ENCODE measurements at regions not wholly inside any gene's neighbourhood (a gene's known extent, or its start where the extent isn't known, plus 50 kb on each side); places are given as distances from the start of the nearest gene placed in this dataset.
"Not testable (repeated sequence)": the region's sequence is repeated elsewhere in the genome, so short reads cannot be mapped to it uniquely, and the experiment has no call there.

DNA sequence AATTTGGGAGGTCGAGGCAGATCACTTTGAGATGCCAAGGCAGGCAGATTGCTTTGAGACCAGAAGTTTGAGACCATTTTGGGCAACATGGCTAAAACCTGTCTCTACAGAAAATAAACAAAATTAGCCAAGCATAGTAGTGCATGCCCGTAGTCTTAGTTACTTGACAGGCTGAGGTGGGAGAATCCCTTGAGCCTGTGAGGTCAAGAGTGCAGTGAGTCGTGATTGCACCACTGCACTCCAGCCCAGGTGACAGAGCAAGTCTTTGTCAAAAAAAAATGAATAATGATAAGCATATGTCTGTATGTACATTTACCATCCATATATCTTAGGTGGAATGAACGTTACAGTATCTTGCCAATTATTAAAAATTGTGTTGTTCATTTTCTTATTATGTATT lies 2447.7 kb downstream of the PCDH9 start:
- no peak for DNase-seq (ENCODE audit: low spot score)

DNA sequence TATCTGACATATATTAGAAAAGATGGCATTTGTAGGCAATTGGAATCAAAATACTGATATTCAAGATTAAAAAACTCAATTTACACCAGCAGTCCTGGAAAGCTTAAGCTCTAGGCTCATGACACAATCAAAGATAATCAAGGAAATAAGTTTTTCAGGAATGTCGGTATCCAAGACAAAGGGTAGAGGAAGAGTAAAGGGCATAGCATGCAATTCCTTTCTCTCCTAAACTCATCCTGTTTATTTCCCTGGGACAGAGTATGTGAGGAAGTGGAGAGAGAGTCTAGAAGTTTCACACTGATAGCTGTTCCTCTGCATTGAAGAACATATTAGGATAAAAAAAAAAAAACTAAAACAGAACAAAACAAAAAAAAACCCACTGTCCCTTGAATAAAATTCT lies 2452.1 kb downstream of the PCDH9 start:
- DNase-seq (ENCODE audit: low spot score), result no peak

DNA sequence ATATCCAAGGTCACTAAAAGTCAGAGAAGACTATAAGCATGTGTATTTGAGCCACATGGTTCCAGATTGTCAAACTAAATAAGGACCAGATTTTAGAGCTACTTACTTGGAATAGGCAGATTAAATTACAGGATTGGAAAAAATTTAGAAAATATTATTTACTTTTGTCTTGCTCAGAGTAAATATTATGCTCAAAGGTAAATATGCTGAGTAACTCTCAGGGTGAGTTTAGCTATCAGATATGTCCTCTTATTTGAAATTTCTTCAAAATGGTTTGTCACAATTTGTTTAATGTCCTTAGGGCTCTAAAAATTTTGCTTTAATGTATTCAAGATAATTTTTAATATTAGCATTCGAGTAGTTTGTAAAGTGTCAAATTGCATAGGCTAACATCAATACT lies 2455.2 kb downstream of the PCDH9 start:
- no peak for DNase-seq (ENCODE audit: low spot score)

DNA sequence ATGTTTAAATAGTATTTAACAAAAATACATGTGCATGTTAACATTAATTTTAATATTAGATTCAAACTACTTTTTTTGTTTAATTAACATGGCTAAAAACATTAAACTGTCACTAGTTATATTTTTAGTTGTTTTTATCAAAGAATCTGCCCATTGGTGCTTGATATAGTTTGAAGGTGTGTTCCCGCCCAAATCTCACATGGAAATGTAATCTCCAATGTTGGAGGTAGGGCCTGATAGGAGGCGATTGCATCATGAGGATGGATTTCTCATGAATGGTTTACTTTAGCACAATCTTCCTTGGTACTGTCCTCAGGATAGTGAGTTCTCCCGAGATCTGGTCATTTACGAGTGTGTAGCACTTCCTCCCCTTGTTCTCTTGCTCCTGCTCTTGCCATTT lies 2459.4 kb downstream of the PCDH9 start:
- DNase-seq (ENCODE audit: low spot score), result no peak

DNA sequence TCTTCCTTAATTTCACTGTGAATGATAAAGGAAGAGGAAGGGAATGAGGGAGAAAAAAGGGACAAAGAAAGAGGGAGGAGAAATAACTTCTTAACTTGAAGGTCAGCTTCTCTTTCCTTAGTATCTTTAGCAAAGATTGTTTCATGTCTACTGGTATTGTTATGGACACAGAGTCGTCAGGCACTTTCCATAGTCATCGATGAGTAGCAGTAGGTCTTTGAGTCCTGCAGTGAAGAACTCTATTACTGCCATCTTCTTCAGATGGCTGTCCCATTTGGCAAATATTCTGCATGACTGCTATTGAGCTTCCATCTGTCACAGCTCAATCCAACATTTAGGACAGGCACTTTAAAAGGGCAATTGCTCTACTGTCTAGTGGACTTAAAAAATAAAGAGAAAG lies 2463.1 kb downstream of the PCDH9 start:
- DNase-seq (ENCODE audit: low spot score), result no peak

DNA sequence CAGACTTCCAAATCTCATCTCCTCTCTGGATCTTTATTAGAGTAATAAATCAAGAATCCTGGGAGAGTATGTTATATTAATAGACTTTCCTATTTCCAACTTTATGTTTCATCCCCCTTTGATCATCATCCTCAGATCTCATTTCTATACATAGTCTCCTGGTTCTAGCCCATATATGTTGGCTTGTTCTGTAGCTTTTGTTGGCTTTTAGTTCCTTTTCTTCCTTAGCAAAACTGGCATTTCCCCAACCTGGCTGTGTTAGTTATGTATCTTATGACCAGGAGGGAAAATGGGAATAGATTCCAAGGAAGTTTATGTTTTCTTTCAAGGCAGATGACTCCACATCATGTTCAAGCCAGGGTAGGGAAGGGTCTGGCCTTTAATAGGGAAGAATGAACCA lies 2464.5 kb downstream of the PCDH9 start:
- no peak for DNase-seq (ENCODE audit: low spot score)

DNA sequence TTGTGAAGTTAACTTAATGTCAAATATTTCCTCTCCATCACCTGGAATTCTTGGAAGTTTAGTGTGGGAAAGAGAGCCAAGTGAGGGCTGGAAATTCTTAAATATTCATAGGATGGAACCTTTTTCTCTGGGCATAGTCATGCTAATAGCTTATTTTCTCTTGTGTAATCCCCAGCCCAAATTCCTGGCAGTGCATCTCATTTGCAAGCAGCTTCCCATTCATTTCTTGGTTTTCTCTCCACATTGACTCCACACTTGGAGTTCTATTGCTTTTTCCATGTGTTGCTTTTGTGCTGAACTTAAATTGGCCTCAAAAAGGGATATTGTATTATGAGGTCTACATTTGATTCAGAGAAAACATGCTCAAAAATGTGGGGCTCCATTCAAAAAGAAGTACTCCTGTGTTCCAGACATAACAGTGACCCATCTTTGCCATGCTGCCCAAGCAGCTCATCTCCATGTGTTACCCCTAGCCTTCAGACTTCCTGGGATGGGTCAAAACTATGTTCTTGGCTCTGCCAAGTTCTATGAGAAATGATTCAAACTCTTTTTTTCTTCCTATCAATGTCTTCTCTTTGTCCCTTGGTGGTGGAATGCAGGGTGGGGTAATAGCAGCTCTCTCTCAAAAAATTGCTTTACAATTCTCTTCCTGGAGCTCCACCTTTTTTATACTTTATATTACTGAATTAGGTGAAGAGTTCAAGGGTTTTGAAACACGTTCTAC lies 2471.5 kb downstream of the PCDH9 start:
- DNase-seq (ENCODE audit: low spot score), result no peak

DNA sequence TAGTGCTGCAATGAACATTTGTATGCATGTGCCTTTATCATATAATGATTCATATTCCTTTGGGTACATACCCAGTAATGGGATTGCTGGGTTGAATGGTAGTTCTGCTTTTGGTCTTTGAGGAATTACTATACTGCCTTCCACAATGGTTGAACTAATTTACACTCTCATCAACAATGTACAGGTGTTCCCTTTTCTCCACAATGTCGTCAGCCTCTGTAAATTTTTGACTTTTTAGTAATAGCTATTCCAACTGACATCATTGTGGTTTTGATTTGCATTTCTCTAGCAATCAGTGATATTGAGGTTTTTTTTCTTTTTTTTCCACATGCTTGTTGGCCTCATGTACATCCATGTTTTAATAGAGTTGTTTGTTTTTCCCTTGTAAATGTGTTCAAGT lies 2473.5 kb downstream of the PCDH9 start:
- DNase-seq (ENCODE audit: low spot score), result no peak

DNA sequence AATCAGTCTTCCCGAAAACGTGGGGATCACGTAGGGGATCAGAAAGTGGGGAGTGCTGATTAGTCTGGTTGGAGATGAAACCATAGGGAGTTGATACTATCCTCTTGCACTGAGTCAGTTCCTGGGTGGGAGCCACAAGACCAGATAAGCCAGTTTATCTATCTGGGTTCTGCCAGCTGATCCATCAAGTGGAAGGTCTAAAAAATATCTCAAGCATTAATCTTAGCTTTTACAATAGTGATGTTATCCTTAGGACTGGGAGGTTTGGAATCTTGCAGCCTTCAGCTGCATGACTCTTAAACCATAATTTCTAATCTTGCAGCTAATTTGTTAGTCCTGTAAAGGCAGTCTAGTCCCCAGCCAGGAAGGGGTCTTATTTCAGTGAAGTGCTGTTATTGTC lies 2474.2 kb downstream of the PCDH9 start:
- DNase-seq (ENCODE audit: low spot score), result no peak

DNA sequence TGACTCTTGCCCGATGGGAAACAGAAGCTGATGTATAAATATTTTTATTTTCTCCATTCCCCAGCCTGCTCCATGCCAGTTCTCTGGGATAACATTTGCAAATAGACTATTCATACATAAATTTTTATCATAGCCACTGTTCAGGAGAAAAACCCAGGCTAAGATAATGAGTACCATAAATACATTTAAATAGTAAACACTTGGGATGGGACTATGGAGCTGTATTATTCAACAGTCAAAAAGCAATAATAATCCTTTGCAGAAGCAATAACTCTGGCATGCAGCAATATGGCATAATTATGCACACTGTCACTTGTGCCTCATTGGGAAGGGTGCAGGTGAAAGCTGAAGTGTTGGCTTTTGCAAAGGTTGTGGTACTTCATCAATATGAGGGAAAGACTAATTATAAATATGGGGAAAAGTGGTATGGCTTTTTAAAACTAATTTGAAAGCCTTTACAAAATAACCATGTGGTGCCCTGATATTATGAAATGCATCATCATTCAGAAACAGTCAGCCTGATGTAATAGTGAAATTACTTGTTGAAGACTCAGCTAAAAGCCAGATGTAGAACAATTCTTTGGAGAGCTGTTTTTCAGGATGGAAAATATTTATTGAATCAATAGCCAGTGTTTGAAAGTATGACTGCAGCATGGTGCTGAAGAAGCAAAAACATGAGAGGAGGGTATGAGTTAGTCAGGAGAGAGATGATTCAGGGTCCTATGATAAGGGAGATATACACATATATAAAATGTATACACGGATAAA lies 2476.7 kb downstream of the PCDH9 start:
- no peak for DNase-seq (ENCODE audit: low spot score)

DNA sequence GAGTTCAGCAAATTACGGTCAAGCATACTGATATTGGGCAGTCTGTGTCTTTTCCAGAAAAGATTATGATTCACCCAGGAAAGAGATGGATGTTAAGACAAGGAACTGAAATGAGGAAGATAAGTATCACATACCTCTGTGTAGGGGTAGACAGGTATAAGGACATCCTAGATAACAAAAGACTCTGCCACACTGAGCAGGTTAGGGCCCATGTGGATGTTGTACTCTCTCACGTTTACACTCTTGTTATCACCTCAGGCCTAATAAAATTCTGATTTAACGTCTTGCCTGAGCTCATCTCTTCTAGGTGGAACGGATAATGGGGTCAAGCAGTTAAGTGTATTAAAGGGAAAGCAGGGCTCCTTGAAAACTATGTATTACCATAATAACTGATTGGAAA lies 2480.8 kb downstream of the PCDH9 start:
- DNase-seq (ENCODE audit: low spot score), result no peak

DNA sequence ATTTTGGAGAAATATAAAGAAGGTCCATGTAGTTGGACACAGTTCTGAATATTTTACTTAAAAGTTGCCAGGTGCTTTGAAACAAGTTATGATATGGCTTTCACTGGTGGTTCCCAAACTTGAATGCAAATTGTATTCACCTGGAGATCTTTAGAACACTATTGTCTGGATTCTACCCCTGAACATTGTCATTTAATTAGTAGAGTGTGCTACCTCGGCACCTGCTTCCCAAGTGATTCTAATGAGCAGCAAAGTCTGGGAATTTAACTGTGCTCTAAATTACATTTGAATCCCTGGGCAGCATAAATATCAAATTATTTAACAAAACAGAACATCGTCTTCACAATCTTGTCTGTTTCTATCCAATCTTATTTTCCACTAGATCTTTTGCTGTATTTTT lies 2483.3 kb downstream of the PCDH9 start:
- no peak for DNase-seq (ENCODE audit: low spot score)

DNA sequence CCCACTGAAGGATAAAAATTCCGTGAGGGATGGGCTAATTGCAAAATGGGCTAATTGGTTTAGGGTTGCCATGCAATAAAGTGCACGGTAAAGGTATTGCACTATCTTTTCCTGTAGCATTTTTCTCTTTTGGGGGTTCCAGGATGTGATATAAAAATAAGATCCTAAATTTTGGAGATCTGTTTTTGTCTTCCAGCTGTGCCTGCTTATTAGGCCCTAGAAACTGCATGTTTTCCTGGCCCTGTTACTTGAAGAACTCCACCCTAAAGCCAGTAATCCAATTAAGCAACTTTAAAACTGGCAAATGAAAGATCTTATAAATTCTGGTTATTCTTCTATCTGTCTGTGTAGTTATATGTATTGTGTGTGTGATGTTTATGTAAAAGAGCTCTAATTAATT lies 2489.6 kb downstream of the PCDH9 start:
- no peak for DNase-seq (ENCODE audit: low spot score)

DNA sequence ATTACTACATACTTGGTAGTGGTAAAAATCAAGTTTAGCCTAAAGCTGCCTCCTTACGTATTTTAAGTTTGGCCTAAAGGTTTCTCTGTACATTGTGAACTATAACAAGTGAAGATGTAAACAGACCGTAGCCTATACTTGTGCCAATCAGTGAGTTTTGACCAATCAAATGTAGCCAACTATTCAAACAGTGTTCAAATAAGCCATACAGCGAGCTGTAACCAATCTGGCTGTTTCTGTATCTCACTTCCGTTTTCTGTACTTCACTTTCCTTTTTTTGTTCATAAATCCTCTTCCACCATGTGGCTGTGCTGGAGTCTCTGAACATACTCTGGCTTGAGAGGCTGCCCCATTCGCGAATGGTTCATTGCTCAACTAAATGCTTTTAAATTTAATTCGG lies 2504.6 kb downstream of the PCDH9 start:
- DNase-seq (ENCODE audit: low spot score), result no peak

DNA sequence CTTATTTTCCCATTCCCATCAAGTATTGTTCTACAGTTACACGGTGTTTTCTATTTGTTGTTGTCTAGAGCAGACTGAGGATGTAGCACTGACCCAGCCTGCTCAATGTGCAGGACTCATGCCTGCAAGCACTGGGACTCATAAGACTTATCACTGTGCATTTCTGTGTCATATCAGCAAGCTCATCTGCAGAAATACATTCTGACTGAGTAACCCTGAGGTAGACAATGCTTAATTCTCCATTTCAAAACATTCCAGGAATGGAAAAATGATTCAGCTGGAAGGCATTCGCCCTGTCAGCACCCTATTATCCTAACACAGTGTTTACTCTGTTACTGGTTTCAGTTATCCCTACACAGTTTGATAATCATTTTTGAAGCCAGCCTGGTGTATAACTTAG lies 2506.4 kb downstream of the PCDH9 start:
- no peak for DNase-seq (ENCODE audit: low spot score)

DNA sequence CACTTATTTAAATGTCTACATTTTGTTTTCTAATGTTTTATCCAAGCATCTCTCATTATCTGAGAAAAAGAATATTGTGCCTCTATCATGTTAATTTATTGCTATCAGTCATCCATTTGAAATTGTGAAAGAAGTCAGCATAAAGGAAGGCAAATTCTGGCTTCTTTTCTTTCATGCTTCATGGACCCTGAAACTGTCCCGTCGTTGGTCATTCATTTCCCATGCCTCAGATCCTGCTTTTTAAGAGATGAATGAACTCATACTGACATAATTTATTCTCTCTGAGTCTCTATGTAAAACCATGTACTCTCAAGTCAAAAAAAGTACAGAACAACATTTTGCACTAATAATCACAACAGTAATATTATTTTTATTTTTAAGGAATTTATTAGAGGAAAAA lies 2512.0 kb downstream of the PCDH9 start:
- no peak for DNase-seq (ENCODE audit: low spot score)

DNA sequence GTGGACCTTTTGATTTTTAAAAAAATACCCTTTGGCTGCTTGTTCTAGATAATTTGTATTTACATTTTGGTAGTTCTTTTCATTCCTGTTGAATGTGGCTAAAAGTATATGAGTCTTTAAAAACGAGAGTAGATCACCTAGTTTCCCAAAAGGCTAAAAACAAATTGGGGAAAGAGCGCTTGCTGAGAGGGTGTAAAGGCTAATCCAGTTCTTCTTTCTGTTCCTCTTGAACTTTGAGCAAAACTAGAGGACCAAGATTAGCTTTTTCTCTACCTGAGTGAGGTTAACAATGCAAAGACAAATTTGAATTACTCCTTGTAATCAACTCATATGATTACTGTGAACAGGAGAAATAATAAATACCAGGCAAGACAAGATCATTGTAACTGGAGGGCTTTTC lies 2513.2 kb downstream of the PCDH9 start:
- no peak for DNase-seq (ENCODE audit: low spot score)

DNA sequence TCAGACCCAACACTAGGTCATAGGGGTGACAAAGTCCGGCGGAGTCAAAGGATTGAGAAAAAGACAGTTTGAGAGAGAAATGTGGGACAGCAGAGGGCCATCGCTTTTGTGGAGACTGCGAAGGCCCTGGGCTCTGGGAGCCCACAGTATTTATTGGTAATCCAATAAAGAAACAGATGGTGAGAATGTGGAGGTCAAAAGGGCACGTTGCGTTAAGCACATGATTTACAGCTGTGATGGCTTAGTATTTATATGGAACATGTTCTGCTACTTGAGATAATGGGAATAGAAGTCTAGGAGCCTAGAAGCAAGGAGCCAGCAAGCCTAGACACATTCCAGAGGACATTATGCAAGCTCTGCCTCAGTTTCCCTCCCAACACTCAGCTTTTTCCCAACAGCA lies 2521.1 kb downstream of the PCDH9 start:
- no peak for DNase-seq (ENCODE audit: low spot score)

DNA sequence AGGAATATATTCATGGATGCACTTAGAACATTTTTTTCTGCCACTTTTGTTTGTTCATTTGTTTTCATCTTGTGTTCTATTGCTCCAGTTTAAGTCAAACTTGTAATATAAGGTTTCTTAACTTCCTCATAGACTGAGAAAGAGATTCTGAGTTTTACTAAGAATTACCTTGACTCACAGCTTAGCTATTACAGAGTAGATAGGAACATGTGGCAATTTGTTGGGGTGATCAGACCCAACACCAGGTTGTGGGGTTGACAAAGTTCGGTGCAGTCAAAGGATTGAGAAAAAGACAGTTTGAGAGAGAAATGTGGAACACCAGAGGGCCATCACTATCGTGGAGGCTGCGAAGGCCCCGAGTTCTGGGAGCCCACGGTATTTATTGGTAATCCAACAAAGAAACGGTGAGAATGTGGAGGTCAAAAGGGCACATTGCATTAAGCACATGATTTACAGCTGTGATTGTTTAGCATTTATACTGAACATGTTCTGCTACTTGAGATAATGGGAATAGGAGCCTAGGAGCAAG lies 2526.0 kb downstream of the PCDH9 start:
- no peak for DNase-seq (ENCODE audit: low spot score)

DNA sequence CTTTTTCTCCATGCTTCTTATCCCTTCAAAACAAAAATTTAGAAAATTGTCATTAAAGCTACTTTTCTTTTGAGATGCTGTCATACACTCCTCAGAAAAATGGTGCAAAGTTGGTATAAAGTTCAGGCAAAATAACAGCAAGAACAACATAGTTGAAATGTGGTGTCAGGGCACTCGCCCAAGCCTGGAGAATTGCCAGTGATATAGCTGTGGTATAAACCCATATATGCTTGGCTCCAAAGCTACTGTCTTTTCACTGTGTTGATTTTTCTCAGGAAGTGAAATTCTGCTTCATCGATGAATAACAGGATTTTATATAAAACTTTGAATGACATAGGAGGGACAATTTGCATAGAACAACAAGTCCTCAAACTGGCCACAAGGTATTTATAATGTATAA lies 2532.9 kb downstream of the PCDH9 start:
- no peak for DNase-seq (ENCODE audit: low spot score)

DNA sequence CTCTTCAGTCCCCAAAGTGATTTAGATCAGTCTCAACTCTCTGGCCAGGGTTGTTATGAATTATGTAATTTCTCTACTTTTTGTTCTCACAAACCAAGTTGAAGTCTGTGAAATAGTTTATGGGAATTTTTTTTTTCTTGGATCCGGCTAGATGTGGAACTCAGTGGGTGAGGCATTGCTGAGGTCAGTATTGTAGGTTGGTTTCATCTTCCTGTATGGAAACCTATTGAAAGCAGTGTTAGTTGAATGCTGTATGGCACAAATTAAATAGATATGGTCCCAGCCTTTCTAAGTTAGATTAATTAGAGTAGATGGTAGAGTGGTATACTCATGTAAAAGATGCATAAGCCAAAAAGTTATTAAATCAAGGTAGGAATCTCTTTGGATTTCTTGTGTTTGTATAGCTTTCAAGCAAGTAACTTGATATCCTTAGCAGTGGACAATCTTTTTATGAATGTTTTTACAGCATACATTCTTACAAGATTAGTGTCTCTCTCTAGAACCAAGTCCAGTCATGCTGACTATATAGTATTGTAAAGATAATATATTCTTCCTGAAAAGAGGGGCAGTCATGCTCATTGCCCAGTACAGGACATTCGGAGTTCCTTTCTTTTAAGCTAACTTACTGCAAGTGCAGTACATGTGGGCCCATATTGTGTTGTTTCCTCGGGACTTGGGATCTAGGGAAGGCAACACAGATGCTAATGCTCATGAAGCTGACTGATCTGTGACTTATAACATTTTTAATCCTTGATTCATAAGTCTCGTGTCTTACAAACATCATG lies 2541.1 kb downstream of the PCDH9 start:
- no peak for DNase-seq (ENCODE audit: low spot score)

DNA sequence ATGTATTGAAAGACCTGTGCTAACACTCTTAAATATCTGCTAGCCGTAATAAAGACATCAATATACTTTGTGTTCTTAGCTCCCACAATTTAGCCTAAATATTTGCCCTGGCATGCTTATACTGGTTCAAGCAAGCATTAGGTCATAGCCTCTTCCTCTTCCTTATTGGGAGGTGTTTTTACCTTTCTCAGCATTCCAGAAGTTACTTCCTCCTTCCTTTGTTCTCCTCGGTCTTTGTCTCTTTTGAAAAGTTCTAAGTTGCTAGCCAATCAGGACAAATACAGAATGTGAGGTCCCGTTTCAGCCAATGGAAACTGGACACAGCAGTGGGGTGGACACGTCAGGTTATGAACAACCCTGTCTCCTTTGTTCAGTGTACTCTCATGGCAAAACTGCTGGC lies 2543.6 kb downstream of the PCDH9 start:
- not testable (repeated sequence) for DNase-seq (ENCODE audit: low spot score)
